ENCODE measurements at regions not wholly inside any gene's neighbourhood (a gene's known extent, or its start where the extent isn't known, plus 50 kb on each side); places are given as distances from the start of the nearest gene placed in this dataset.

- no peak for TF ChIP-seq CTCF (IDR thresholded peaks at IDR 0.05)
- TF ChIP-seq POLR2A (IDR thresholded peaks at IDR 0.05): no peak
Measured at GRCh38 chr7:156206174-156206573, 393.9 kb upstream of the SHH start.

Data from breast epithelium (tissue), 3 donors.